NCI-H345 treated with DMSO at 0.1 percent for 48 hours (cell line): ENCODE measurements at regions not wholly inside any gene's neighbourhood (a gene's known extent, or its start where the extent isn't known, plus 50 kb on each side); places are given as distances from the start of the nearest gene placed in this dataset.

ENCODE experiments used
- DNase-seq: peaks from one replicate; lab custom pipeline; 2025; ENCODE audit not compliant: unreplicated experiment; lab: John Stamatoyannopoulos, UW

DNA sequence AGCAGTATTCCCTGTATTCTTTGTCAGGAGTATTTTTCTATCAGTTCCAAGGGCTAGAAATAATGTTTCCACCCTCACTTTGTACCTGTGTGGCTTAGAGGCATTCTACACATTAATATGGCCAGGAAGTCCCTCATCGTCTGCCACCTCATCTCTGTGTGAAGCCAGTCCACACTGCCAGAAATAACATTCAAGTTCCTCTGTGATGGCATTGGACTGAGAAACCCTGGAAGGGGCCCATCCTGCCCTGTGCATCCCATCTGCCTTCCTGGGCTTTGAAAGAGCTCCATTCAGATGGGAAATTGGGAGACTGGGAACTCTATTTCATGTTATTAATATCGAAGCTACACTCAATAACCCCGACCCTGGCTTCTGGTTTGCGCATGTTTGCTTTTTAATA, 497.2 kb upstream of the CDH5 start:
- DNase-seq, result no peak

DNA sequence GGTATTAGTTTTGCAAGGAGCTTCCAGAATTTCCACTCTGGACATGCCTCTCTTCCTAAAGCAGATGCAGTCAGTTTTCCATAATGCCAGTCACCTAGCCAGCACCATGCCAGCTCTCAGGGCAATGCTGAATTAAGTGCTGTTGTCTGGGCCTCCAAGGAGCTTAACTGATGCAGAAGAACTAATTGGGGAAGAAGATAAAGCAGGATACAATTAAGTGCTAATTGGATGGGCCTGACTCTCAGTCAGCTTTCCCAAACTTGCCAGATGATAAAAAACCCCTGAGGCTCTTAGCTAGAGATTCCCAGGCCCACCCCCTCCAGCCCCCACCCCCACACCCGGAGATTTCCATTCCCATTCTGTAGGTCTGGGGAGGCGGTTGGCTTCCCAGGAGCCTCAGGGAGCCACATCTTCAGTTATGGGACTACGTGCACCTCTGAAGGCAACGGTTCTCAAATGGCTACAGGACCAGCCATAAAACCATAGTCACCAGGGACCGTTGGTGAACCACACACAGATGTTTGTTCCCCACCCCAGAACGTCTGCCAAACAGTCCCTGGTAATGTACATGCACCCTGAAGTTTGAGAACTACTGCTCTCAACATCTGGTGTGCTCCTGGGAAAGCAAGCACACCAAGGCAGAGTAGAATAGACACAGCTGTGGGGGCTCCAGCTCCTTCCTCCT, 499.1 kb upstream of the CDH5 start:
- no peak for DNase-seq

DNA sequence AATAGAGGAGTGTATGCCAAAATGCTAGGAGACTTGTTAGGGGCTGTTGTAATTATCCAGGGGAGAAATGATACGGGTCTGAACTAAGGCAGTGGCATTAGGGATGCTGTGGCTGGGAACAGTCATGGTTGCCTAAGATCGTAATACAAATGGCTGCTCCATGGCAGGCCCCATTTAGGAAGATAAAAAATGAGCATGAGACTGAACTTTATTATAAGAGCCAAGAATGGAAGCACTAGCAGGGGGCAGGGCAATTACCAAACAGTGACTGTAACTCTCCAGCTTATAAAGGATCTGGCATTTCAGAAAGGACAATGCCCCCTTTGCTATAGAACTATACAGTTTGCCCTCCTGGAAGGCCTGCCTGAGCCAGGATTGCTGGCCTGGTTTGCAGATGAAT, 503.3 kb upstream of the CDH5 start:
- DNase-seq, result no peak

DNA sequence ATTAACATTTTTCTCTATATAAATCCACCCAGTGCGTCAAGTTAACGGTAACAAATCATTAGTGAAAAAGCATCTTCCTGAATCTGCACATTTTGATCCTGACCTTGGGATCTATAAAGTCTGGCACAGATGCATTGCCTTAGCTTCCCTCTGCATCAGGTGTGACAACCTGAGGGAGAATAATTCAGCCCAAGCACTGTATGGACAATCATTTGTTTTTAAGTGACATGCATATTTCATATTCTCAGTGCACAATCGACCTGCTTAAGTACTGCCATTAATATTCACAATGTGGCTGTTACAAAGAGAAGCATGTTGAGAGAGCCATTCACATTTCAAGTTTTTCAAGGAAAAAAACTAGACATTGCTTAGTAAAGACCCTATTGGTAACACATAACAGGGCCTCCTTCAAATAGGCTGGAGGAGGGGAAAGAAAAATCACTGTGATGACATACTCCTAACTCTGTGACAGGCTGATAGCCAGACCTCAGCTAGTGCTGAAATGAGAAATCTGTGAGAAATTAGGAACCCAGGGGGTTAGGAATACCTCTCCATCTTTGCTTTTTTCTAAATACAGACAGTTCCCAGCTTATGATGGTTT, 505.3 kb upstream of the CDH5 start:
- DNase-seq, result no peak

DNA sequence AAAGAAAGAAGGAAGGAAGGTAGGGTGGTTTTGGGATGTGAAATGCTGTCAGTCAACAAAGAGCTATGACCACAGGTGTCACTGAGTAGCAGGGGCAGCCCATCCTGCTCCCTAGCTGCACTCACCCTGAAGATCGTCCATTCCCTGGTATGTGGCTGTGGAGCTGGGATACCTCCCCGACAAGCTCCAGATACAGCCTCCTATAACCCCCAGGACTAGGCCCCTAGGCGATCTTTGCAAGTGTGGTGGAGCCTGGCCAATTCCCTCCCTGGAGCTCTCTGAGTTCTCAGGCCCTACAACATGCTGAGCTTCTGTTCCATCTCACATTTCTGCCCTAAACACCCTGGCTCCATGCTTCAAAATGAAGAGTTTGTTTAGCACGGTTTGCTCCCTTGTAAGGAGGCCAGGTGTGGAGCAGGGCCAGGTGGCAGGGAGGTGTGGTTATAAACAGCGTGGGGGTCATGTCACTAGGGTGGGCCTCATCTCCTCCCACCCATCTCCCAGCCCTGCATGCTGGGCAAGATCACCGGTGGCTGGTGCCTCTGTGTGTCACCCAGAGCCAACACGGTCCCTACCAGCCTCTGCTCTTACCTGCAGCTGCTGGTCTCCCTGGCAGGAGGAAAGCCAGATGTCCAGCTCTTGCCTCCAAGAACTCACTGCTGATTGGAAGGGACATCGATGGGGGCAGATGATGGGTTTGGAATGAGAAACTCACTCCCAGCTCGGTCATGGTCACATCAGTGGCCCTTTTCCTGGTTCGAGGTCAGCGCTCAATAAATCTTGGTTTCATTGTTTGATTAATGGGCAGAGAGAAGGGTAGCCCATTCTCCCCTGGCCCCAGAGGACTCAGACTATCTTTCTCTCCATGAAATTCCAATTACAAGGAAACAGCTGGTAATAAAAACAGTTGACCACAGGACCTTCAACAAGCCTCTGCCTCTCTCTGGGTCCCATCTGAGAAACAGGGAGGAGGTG, 511.0 kb upstream of the CDH5 start:
- DNase-seq, result no peak

DNA sequence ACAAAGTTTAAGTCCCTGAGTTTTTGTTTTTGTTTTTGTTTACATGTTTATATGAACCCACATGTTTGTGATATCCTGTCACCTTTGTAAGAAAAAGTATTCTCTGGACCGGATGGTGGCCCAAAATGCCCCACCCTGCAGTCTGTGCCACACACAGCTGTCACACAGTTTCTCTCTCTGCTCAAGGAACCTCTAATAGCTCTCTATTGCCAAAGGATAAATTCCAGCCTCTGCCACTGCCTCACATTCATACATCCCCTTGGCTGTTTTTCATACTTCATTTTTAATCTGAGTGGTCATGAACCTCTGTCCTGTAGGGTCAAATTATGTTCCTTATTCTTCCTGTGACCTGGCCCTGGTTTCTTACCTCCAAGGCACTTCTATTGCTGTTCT, 520.3 kb upstream of the CDH5 start:
- DNase-seq, result no peak

DNA sequence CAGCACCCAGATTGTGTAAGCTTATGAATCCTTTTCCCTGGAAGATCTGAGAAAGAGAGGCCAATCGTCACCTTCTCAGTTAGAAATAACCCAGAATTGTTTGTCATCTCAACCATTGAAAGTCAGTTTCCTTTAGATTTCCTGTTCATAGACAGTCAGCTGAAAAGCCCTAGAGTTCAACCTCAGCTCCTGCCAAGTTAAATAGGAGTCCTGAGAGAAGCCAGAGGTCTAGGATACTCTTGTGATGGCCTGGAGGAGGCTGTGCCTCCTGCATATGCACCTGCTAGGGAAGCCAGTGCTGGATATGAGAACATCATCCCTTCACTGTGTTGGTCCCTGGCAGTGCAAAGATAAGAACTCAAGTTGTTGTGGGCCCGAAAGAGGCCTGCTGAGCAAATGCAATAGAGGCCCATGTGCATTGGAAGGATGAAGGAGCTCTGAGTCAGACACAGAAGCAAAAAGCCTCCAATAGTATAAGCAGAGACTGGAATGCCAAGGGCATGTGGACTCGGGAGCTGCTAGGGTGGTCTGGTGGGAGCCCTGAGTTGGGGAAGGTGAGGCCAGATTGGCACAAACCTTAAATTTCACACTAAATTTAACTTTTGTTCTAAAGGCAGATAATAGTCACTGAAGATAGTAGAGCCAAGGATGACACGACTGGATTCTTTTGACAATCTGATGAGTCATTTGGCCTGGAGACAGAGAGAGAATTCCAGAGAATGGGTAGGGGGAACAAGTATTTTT, 520.9 kb upstream of the CDH5 start:
- DNase-seq, result no peak

DNA sequence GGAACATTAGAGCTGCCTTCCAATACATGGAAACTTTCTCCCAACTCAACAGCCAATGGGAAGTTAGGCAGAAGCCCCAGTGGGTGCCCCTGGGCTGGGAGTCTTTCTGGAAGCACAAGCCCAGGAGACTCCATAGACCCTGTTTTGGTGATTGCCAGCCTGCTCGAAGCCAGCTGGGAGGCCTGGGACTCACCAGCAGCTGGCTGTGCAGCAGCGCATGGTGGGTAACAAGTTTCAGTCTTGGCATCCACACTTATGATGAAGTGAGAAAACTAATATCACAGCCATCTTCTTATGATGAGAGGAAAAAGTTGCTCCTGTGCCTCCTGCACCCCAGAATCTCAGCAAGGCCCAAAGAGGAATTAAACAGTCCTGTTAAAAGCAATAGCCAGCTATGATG, 522.5 kb upstream of the CDH5 start:
- no peak for DNase-seq

DNA sequence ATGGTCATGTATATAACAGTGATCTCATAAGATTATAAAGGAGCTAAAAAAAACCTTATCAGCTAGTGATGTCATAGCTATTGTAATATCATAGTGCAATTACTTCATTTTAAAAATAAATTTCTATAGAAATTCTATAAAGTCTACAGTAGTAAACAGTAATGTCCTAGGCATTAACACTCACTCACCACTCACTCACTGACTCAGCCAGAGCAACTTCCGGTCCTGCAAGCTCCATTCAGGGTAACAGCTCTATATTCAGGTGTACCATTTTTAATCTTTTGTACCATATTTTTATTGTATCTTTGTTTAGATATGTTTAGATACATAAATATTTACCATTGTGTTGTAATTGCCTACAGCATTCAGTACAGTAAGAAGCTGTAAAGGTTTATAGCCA, 524.4 kb upstream of the CDH5 start:
- DNase-seq, result no peak

DNA sequence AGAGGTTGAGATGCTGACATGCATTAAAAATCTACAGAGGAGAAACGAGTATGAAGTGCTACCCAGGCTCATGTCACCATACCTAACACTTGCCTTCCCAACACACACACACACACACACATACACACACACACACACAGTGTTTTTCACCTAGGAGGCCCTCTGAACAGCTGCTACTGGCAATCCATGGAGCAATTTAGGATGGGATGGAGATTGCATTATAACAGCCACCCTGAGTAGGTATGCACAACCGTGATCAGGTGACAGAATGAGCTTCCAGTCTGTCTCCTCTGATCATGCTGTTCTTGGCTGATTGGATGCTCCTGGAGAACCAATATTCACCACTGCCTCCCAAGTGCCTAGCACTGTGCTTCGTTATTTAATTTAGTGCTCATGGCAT, 528.5 kb upstream of the CDH5 start:
- no peak for DNase-seq

DNA sequence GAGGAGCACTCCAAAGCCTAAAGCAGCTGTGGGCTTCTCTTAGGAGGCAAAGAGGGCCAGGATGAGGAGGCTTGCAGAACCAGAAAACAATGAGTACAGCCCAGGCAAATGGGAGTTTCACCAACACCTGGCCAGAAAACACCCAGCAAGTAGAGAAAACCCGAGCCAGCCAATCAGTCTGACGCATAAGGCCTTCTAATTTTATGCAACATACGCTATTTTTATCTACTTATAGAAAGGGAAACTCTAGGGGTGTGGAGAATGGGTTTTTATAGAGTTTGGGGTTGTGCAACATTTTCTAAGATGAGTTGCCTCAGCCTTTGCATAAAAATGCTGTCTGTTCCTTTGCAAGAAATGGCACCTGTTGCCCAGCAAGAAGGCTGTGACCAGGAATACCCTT, 529.0 kb upstream of the CDH5 start:
- no peak for DNase-seq

DNA sequence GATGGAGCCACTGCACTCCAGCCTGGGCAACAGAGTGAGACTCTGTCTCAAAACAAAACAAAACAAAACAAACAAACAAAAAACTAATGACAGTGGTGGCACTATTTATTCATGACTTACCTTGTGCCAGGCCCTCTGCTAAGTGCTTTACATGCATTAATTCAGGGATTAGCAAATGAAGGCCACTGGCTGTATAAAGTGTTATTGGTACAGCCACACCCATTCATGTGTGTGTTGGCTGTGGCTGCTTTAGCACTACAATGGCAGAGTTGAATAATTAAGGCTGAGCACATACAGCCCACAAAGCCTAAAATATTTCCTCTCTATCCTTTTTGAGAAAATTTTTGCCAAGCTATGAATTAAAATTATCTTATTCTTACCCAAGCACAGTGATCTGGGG, 531.8 kb upstream of the CDH5 start:
- DNase-seq, result no peak

DNA sequence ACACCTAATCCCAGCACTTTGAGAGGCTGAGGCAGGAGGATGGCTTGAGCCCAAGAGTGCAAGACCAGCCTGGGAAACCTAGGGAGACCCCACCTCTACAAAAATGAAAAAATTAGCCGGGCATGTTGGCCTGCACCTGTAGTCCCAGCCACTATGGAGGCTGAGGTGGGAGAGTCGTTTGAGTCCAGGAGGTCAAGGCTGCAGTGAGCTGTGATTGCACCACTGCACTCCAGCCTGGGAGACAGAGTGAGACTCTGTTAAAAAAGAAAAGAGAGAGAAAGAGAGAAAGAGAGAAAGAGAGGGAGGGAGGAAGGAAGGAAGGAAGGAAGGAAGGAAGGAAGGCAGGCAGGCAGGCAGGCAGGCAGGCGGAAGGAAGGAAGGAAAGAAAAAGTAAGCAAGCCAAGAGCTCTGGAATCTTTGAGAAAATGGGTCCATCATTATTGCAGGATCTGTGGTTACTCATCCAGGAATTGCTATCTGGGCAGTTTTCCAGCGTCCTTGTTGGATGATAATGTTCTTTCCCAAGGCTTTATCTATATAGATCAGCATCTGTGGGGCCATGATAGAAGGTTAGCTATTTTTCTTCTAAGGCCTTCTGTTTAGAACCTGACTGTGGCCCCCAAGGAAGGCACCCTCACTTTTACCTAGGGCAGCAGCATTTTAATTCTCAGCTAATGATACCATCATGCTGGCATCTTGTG, 533.2 kb upstream of the CDH5 start:
- DNase-seq, result no peak

DNA sequence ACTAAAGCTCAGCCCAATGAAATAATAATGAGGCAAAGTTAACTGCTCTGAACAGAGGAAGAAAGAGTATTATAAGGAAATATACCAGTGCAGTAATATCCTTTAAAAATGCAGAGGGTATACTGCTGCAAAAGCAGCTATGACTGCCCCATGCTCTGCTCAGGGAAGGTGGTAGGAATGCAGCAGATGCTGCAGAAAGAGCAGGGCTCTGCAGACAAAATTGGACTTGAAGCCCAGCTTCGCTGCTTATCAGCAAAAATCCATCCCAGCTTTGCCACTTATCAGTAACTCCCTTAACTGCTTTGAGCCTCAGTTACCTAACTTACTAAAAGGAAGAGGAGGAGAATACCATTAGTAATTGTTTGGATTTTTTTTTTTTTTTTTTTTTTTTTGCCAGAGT, 533.8 kb upstream of the CDH5 start:
- no peak for DNase-seq

DNA sequence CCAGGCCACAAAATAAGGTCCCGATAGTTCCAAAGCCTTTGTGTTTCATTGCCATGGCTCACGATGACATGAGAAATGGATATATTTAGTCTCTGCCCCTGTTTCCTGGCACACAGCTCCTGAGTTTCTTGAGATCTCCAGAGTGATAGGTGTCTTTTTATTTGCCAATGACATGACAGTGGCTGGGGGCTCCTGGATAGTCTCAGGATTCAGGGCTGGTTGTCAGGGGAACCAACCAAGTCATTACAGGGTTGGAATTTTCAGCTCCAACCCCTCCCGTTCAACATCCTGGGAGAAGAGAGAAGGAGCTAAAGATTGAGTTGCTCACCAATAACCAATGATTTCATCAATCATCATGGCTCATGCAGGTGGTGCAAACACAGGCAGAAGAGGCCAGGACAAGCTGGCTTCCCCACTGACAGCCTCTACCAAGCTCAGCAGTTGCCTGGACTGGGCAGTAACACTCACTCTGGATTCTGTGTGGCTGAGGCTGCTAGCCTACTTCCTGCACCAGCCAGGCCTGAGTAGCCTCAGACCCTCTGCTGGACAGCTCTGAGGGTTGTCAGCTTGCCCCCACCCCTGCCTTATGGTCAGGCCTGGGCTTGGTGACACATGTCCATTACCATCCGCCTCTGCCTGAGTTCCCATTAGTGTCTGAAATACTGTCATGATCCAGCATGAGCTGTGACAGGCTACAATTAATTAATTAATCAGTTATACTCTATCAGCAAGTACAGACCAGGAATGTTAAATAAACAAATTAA, 534.4 kb upstream of the CDH5 start:
- no peak for DNase-seq

DNA sequence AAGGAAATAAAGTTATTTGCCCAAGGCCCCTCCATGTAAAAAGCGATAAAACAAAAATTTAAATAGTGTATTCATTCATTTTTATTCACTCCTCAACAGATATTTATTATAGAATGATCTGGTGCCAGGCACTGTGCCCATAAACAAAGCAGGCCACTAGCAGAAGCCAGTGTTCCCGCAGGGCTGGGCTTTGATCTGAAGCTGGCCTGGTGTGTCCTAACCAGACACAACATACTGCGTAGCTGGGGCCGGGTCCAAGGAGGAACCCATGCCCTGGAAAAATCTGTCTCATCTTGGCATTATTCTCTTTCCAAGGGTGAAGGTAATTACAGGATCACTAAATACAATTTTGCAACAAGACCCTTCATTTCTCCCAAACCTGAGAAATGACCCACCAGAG, 537.4 kb upstream of the CDH5 start:
- no peak for DNase-seq

DNA sequence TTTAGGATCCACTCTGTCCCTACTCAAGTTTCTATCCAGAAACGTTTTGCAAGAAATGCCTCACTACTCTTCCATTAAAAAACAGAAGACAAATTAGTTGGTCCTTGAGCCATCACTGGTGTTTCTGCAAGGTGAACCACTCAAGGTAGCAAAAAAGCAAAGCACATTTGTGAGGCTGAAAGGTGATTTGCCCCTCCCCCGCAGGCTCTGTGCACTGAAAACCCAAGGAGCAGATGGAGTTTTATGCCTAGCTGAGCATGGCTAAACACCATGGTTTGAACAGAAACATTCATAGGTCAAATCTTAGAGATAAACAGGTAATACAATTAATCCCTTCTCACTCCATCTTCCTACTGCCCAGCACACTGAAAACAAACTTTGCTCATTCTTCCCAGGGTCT, 538.2 kb upstream of the CDH5 start:
- DNase-seq, result no peak

DNA sequence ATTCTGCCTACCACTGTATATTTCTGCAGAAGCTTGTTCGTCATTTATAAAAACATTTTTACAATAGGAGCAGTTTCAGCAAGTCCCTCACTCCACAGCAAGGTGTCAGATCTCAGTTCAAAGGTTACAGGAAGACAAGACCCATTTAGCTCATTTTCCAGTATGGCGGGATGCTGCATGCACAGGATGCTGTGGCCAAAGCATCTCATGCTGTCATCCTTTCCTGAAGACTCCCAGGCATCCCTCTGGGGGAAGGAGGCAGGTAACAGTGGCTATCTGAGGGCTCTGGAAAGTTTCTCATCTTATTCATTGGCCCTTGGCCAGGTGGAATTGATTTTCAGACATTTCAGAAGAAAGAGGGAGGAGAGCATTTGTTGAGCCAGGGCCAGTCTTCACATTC, 539.3 kb upstream of the CDH5 start:
- no peak for DNase-seq

DNA sequence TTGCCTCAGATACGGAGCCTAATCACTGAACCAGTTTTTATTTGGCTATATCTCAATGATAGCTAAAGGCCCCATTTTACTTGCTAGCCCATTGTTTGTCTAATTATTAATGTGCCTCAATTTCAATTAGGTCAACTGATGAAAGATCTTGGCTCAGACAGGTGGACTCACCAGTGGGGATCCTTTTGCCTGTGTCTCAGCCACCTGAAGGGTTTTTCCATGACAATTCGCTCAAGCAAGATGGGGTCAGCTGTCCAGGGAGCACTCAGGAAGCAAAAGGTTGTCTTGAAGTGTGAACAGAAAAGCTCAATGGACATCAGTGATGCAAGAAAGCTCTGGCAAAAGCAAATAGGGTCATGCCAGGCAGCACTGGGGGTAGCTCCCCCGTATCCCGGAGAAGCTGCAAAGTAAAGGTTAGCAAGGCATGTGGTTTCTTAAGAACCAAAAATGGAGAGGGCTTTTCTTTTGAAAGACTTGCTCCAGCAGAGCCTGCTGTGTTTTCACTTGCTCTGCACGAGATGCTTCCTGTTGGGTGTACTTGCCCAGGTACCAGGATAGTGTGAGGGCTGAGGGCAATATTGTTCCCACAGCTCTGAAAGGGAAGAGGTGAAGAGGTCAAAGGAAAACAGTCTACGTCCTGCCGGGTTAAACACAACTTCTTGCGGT, 541.2 kb upstream of the CDH5 start:
- DNase-seq, result no peak

DNA sequence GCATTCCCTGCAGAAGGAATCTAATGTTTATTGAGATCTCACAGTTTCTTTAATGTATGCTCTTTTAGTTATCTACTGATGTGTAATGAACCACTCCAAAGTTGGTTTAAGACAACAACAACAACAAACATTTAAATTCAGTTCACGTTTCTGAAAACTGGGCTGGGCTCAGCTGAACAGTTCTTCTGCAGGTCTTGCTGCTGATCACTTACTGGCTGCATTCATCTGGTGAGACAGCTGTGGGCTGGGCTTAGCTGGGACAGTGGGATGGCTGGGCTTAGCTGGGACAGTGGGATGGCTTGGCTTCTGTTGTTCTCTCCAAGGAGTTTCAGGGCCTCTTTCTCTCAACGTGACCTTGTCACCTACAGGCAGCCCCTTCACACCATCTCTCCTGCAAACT, 544.3 kb upstream of the CDH5 start:
- DNase-seq, result no peak
